Posterior vena cava (tissue), 2 donors: ENCODE measurements at regions not wholly inside any gene's neighbourhood (a gene's known extent, or its start where the extent isn't known, plus 50 kb on each side); places are given as distances from the start of the nearest gene placed in this dataset.
"Not testable (repeated sequence)": the region's sequence is repeated elsewhere in the genome, so short reads cannot be mapped to it uniquely, and the experiment has no call there.

ENCODE experiments used
- DNase-seq: peaks from one replicate; pipeline ENCODE4 v3.0.0-alpha.2; 2020; ENCODE audit warnings: low spot score
- intact Hi-C, 2 donors: fragments of 100-400 bp; cut with DNase I; formaldehyde crosslinking; loops; one replicate each; pipeline versions ENCODE4 v1.14.1 to v1.14.2; 2022 to 2023
- donor health status: DM: yes; HTN: yes; CAD: no.
- donor health status: DM: yes; HTN: yes; CAD: no.

GRCh38 chr2:59413751-59414570 is 1139.5 kb downstream of the BCL11A start:
- no peak for DNase-seq
- intact Hi-C loops, result no loop called here

GRCh38 chr2:59399126-59399525 is 1154.3 kb downstream of the BCL11A start:
- intact Hi-C loops, result loop anchor here in 1 of 2 donors (10.0 kb wide), 1 partner anchor 1374 kb away; no protein-coding TSS in a partner anchor

GRCh38 chr2:59398081-59398480 is 1155.4 kb downstream of the BCL11A start:
- intact Hi-C loops, result loop anchor here in 1 of 2 donors (10.0 kb wide), 1 partner anchor 1373 kb away; no protein-coding TSS in a partner anchor
- no peak for DNase-seq

More at GRCh38 chr2:59399126-59399525, 1154.3 kb downstream of the BCL11A start:
- no peak for DNase-seq

- intact Hi-C loops, result loop anchor here in 1 of 2 donors (10.0 kb wide), 1 partner anchor 1370 kb away; no protein-coding TSS in a partner anchor
- DNase-seq, result peak; percentile 32
Measured at GRCh38 chr2:59395119-59395518, 1154.0 kb upstream of the FANCL start.

GRCh38 chr2:59391896-59392295 is 1150.8 kb upstream of the FANCL start:
- intact Hi-C loops, result loop anchor here in 1 of 2 donors (10.0 kb wide), 1 partner anchor 1367 kb away; no protein-coding TSS in a partner anchor
- DNase-seq, result no peak

- intact Hi-C loops, result loop anchor here in 1 of 2 donors (10.0 kb wide), 1 partner anchor 1366 kb away; no protein-coding TSS in a partner anchor
- DNase-seq, result no peak
Measured at GRCh38 chr2:59390581-59390980, 1149.5 kb upstream of the FANCL start.

- intact Hi-C loops, result no loop called here
- no peak for DNase-seq
Measured at GRCh38 chr2:59389240-59389639, 1148.1 kb upstream of the FANCL start.

GRCh38 chr2:59385971-59386370 is 1144.8 kb upstream of the FANCL start:
- intact Hi-C loops, result no loop called here
- DNase-seq, result no peak

- intact Hi-C loops, result loop anchor here in 1 of 2 donors (5.0 kb wide), 1 partner anchor 409 kb away; no protein-coding TSS in a partner anchor
- DNase-seq, result no peak
Measured at GRCh38 chr2:59383473-59383872, 1142.3 kb upstream of the FANCL start.

- intact Hi-C loops, result no loop called here
- peak; percentile 75 for DNase-seq
Measured at GRCh38 chr2:59378127-59378526, 1137.0 kb upstream of the FANCL start.

- no peak for DNase-seq
- intact Hi-C loops, result no loop called here
Measured at GRCh38 chr2:59366288-59366687, 1125.2 kb upstream of the FANCL start.

GRCh38 chr2:59354498-59354897 is 1113.4 kb upstream of the FANCL start:
- intact Hi-C loops, result no loop called here
- no peak for DNase-seq

- no peak for DNase-seq
- intact Hi-C loops, result no loop called here
Measured at GRCh38 chr2:59353306-59353921, 1112.3 kb upstream of the FANCL start.

- intact Hi-C loops, result no loop called here
- no peak for DNase-seq
Measured at GRCh38 chr2:59342166-59342565, 1101.0 kb upstream of the FANCL start.

- no peak for DNase-seq
- intact Hi-C loops, result no loop called here
Measured at GRCh38 chr2:59339837-59340207, 1098.7 kb upstream of the FANCL start.

GRCh38 chr2:59339121-59339836 is 1098.2 kb upstream of the FANCL start:
- DNase-seq, result no peak
- intact Hi-C loops, result no loop called here

- DNase-seq, result no peak
- intact Hi-C loops, result no loop called here
Measured at GRCh38 chr2:59333007-59333406, 1091.9 kb upstream of the FANCL start.

GRCh38 chr2:59326581-59327365 is 1085.6 kb upstream of the FANCL start:
- intact Hi-C loops, result loop anchor here in 1 of 2 donors (5.0 kb wide), 1 partner anchor 556 kb away; no protein-coding TSS in a partner anchor
- not testable (repeated sequence) for DNase-seq

- no peak for DNase-seq
- intact Hi-C loops, result no loop called here
Measured at GRCh38 chr2:59322870-59323269, 1081.7 kb upstream of the FANCL start.
